Skeletal muscle satellite cell (primary cell): ENCODE measurements at regions not wholly inside any gene's neighbourhood (a gene's known extent, or its start where the extent isn't known, plus 50 kb on each side); places are given as distances from the start of the nearest gene placed in this dataset.

Source experiments
- H3K27me3 ChIP-seq: 2 replicates; pipeline ENCODE4 v1.7.0; 2013; ENCODE audit warnings: low read length; ENCODE audit not compliant: control insufficient read depth, insufficient read depth
- H3K36me3 ChIP-seq: 2 replicates; pipeline ENCODE4 v1.7.0; 2013; ENCODE audit warnings: mild to moderate bottlenecking, control low read depth, low read length; ENCODE audit not compliant: insufficient read depth
- H3K4me1 ChIP-seq: 2 replicates; pipeline ENCODE4 v1.7.0; 2013; ENCODE audit warnings: low read length; ENCODE audit not compliant: control insufficient read depth, insufficient read depth
- H3K4me2 ChIP-seq: 2 replicates; pipeline ENCODE4 v1.7.0; 2013; ENCODE audit warnings: mild to moderate bottlenecking, low read length
- H3K4me3 ChIP-seq: 2 replicates; pipeline ENCODE4 v1.7.0; 2013; ENCODE audit warnings: low read length
- H3K9ac ChIP-seq: 2 replicates; pipeline ENCODE4 v1.7.0; 2013; ENCODE audit warnings: mild to moderate bottlenecking, low read depth, low read length, moderate library complexity
- H3K9me3 ChIP-seq: replicated peaks from 2 replicates; pipeline ENCODE4 v1.7.0; 2013; ENCODE audit warnings: mild to moderate bottlenecking, control low read depth, low read length

DNA sequence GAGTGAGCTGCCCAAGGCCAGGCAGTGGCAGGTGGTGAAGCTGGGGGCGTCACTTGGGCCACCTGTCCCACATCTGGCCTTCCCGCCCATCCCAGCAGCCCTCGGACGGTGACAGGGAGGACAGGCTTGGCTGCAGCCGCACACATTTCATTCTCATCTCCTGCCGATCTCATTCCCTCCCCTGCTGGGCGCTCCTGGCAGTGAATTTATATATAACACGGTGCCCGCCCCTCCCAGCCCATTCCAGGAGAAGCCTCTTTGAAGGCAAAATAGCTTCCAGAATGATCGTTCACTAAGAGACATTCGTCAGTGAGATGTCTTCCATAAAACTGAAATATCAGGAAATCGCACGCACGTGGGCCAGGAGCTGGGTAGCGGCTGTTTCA lies 861.3 kb downstream of the TBC1D22A start:
- Histone ChIP-seq H3K9me3 (peaks cover 28% of the 10 kb centered on the region), H3K4me3 (no peak overlapping the region), H3K4me2 (no peak overlapping the region), H3K9ac (no peak overlapping the region), H3K36me3 (no peaks in the 10 kb centered on the region), H3K4me1 (no peaks in the 10 kb centered on the region), H3K27me3 (no peaks in the 10 kb centered on the region)

GRCh38 chr22:47623066-47623762 lies 860.8 kb downstream of the TBC1D22A start:
- H3K36me3 ChIP-seq: no peaks in the 10 kb centered on the region
- no peak overlapping the region for H3K4me3 ChIP-seq
- peaks cover 23% of the 10 kb centered on the region for H3K9me3 ChIP-seq
- no peaks in the 10 kb centered on the region for H3K27me3 ChIP-seq
- no peak overlapping the region for H3K4me2 ChIP-seq
- no peaks in the 10 kb centered on the region for H3K4me1 ChIP-seq
- no peak overlapping the region for H3K9ac ChIP-seq

DNA sequence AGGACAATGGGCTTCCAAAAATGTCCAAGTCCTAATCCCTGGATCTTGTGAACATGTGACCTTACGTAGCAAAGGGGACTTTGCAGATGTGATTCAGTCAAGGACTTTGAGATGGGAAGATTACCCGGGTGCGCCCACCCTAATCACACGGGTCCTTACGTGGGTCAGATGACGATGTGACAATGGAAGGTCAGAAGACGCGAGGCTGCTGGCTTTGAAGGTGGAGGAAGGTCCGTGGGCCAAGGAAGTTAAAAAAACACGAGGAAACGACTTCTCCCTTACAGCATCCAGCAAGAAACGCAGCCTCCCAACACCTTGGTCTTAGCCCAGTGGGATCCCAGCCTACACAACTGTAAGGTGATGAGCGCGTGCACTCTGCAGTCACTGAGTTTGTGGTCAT lies 860.1 kb downstream of the TBC1D22A start:
- H3K36me3 ChIP-seq: no peaks in the 10 kb centered on the region
- no peak overlapping the region for H3K4me3 ChIP-seq
- H3K4me2 ChIP-seq: no peak overlapping the region
- H3K9ac ChIP-seq: no peak overlapping the region
- peaks cover 18% of the 10 kb centered on the region for H3K9me3 ChIP-seq
- H3K27me3 ChIP-seq: no peaks in the 10 kb centered on the region
- no peaks in the 10 kb centered on the region for H3K4me1 ChIP-seq

DNA sequence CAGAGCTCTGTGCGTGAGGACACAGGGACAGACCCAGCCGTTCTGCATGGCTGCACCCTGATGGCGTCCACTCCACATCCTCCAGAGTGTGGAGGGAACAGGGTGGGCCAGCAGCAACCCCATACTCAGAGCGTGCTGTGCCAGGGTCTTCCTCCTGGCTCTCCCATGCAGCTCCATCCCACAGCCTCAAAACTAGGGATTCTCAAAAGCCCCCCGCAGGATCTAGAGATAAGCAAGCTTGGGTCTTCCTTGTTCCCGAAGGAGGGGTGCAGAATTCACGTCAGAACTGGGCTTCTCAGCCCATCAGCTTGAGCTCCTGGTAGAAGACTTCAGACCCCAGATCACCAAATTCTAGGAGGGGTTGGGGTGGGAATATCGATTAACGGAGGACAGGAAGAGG lies 858.8 kb downstream of the TBC1D22A start:
- no peaks in the 10 kb centered on the region for H3K27me3 ChIP-seq
- no peak overlapping the region for H3K4me2 ChIP-seq
- H3K4me3 ChIP-seq: no peak overlapping the region
- H3K9me3 ChIP-seq: peaks cover 21% of the 10 kb centered on the region
- no peaks in the 10 kb centered on the region for H3K4me1 ChIP-seq
- H3K36me3 ChIP-seq: no peaks in the 10 kb centered on the region
- no peak overlapping the region for H3K9ac ChIP-seq

- Histone ChIP-seq H3K9me3 (peaks cover 27% of the 10 kb centered on the region), H3K27me3 (no peaks in the 10 kb centered on the region), H3K4me1 (no peaks in the 10 kb centered on the region), H3K36me3 (no peaks in the 10 kb centered on the region), H3K4me2 (no peak overlapping the region), H3K9ac (no peak overlapping the region), H3K4me3 (no peak overlapping the region)
These were observed 857.9 kb downstream of the TBC1D22A start for GRCh38 chr22:47620391-47620790.

GRCh38 chr22:47619631-47620030 lies 857.2 kb downstream of the TBC1D22A start:
- Histone ChIP-seq H3K4me2 (no peak overlapping the region), H3K4me1 (no peaks in the 10 kb centered on the region), H3K9me3 (peaks cover 28% of the 10 kb centered on the region), H3K36me3 (no peaks in the 10 kb centered on the region), H3K27me3 (no peaks in the 10 kb centered on the region), H3K4me3 (no peak overlapping the region), H3K9ac (no peak overlapping the region)

- Histone ChIP-seq H3K36me3 (no peaks in the 10 kb centered on the region), H3K4me2 (no peak overlapping the region), H3K9me3 (peaks cover 25% of the 10 kb centered on the region), H3K4me3 (no peak overlapping the region), H3K4me1 (no peaks in the 10 kb centered on the region), H3K27me3 (no peaks in the 10 kb centered on the region), H3K9ac (no peak overlapping the region)
These were observed 855.9 kb downstream of the TBC1D22A start for GRCh38 chr22:47618180-47619010.

- Histone ChIP-seq H3K9me3 (peaks cover 14% of the 10 kb centered on the region), H3K36me3 (no peaks in the 10 kb centered on the region), H3K4me1 (no peaks in the 10 kb centered on the region), H3K4me2 (no peak overlapping the region), H3K27me3 (no peaks in the 10 kb centered on the region), H3K4me3 (no peak overlapping the region), H3K9ac (no peak overlapping the region)
These were observed 854.7 kb downstream of the TBC1D22A start for GRCh38 chr22:47617186-47617585.

DNA sequence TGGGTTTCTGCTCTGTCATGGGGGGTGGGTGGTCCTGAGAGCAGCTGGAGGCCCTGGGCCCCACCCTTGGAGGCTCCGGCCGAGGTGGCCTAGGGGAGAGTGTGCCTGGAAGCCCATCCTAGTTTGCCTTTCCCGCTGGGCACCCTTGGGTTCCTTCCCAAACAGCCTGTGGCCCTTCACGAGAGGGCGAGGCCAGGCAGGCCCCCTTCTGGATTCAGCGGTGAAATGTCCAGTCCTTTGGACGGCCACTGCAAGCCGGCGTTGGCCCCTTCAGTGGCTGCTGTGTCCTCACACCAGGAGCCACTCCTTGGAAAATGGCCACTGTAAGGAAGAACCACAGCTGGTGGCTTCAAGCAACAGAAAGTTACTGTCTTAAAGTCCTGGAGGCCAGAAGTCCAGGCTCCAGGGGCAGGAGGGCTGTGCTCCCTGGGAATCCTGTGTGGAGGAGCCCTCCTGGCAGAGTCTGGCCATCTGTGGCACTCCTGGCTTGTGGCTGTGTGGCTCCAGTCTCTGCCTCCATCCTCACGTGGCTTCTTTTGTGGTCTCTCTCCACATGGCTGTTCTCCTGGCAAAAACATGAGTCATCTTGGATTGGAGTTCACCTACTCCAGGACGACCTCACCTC lies 854.1 kb downstream of the TBC1D22A start:
- no peaks in the 10 kb centered on the region for H3K27me3 ChIP-seq
- peaks cover 13% of the 10 kb centered on the region for H3K9me3 ChIP-seq
- H3K4me2 ChIP-seq: no peak overlapping the region
- no peak overlapping the region for H3K9ac ChIP-seq
- H3K36me3 ChIP-seq: no peaks in the 10 kb centered on the region
- no peaks in the 10 kb centered on the region for H3K4me1 ChIP-seq
- no peak overlapping the region for H3K4me3 ChIP-seq

DNA sequence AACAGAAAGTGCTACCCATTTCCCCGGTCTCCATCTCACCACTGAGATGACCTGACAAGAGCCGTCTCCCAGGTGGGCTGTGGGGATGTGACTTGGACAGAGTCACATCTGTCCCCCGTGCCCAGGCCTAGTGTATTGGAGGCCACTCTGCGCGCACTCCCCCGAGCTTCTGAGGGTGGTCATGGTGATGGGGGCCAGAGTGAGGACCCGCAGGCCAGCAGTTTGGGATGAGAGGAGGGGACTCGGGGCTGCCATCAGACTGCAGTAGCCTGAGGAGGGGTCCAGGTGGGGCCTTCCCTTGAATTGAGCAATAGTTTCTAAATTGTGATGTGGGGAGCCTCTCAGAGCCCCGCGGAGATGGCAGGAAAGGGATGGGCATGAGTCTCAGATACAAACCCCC lies 852.6 kb downstream of the TBC1D22A start:
- peaks cover 13% of the 10 kb centered on the region for H3K9me3 ChIP-seq
- no peaks in the 10 kb centered on the region for H3K36me3 ChIP-seq
- no peaks in the 10 kb centered on the region for H3K27me3 ChIP-seq
- no peak overlapping the region for H3K9ac ChIP-seq
- no peaks in the 10 kb centered on the region for H3K4me1 ChIP-seq
- no peak overlapping the region for H3K4me2 ChIP-seq
- H3K4me3 ChIP-seq: no peak overlapping the region

GRCh38 chr22:47613606-47614350 lies 851.3 kb downstream of the TBC1D22A start:
- Histone ChIP-seq H3K4me2 (no peak overlapping the region), H3K4me3 (no peak overlapping the region), H3K9me3 (peaks cover 13% of the 10 kb centered on the region), H3K36me3 (no peaks in the 10 kb centered on the region), H3K27me3 (no peaks in the 10 kb centered on the region), H3K9ac (no peak overlapping the region), H3K4me1 (no peaks in the 10 kb centered on the region)
